GM12878 (cell line): ENCODE measurements at regions not wholly inside any gene's neighbourhood (a gene's known extent, or its start where the extent isn't known, plus 50 kb on each side); places are given as distances from the start of the nearest gene placed in this dataset.

Experiments used
- ATAC-seq: fragments of 200-7000 bp; cut with Tn5 transposase; 3 replicates; pipeline ENCODE4 v1.9.1; 2020; ENCODE audit warnings: mild to moderate bottlenecking, moderate library complexity
- BruUV-seq: library from RNA; stranded (reverse); fragments of 400-500 nt; replicated peaks from 2 replicates; lab custom pipeline; 2021; lab: Mats Ljungman, UMichigan
- CTCF ChIA-PET: fragments of 300-600 bp; sonication (Branson Sonifier 250); formaldehyde crosslinking; extraction: SDS; loops from one replicate; lab custom pipeline; 2021; ENCODE audit warnings: inconsistent platforms; lab: Yijun Ruan, JAX
- POLR2A ChIA-PET: fragments of 350-600 bp; formaldehyde crosslinking; extraction: SDS; loops from one replicate; lab custom pipeline; 2021; ENCODE audit warnings: inconsistent platforms; lab: Charles Lee
- RAD21 ChIA-PET: fragments of 300-600 bp; sonication (Branson Sonifier 250); formaldehyde crosslinking; loops from one replicate; lab custom pipeline; 2023; ENCODE audit warnings: antibody characterized with exemption; ENCODE audit not compliant: unreplicated experiment; lab: Charles Lee
- SMC1A ChIA-PET: fragments of 300-600 bp; sonication (Branson Sonifier 250); formaldehyde crosslinking; loops from one replicate; lab custom pipeline; 2023; ENCODE audit not compliant: unreplicated experiment, uncharacterized antibody; lab: Charles Lee
- DNase-seq: peaks from one replicate; pipeline ENCODE4 v3.0.0-alpha.2; 2011; ENCODE audit warnings: low read depth, low spot score
- FAIRE-seq: peaks from 3 replicates; lab custom pipeline; 2011; peaks lifted over from hg19 to GRCh38; lab: Jason Lieb, UNC
- H2AFZ ChIP-seq: 2 replicates; pipeline ENCODE4 v1.6.0; 2011; ENCODE audit warnings: low read depth, low read length, control low read depth; ENCODE audit not compliant: control insufficient read depth
- H3K27ac ChIP-seq: 2 replicates; pipeline ENCODE4 v1.5.1; 2011; ENCODE audit warnings: control low read depth; ENCODE audit not compliant: control insufficient read depth, insufficient read depth
- H3K27me3 ChIP-seq, 2 experiments: replicated peaks in 1 of 2; 2 replicates each; pipeline versions ENCODE4 v1.6.0 to v1.6.1; 2011; ENCODE audit warnings: low read length in 1 of 2; ENCODE audit not compliant: control insufficient read depth in 2 of 2, insufficient read depth in 2 of 2
- H3K36me3 ChIP-seq, 2 experiments: 2 replicates each; pipeline ENCODE4 v1.5.1; 2011; ENCODE audit warnings: low read length in 1 of 2; ENCODE audit not compliant: control insufficient read depth in 2 of 2, insufficient read depth in 2 of 2
- H3K4me1 ChIP-seq: 2 replicates; pipeline ENCODE4 v1.6.1; 2011; ENCODE audit warnings: mild to moderate bottlenecking, low read length, moderate library complexity, mixed read lengths; ENCODE audit not compliant: control insufficient read depth, insufficient read depth
- H3K4me2 ChIP-seq: 2 replicates; pipeline ENCODE4 v1.6.0; 2011; ENCODE audit warnings: control low read depth; ENCODE audit not compliant: control insufficient read depth, insufficient read depth
- H3K4me3 ChIP-seq: fragments of 200-600 bp; sonication (generic); 2 replicates; pipeline ENCODE4 v1.5.1; 2016
- H3K79me2 ChIP-seq: 2 replicates; pipeline ENCODE4 v1.6.0; 2011; ENCODE audit warnings: low read length; ENCODE audit not compliant: control insufficient read depth, insufficient read depth
- H3K9ac ChIP-seq: 2 replicates; pipeline ENCODE4 v1.8.0; 2011; ENCODE audit warnings: low read length, control low read depth, mixed read lengths; ENCODE audit not compliant: control insufficient read depth, insufficient read depth
- H3K9me3 ChIP-seq: replicated peaks from 3 replicates; pipeline ENCODE4 v1.5.1; 2011; ENCODE audit warnings: mild to moderate bottlenecking, low read length; ENCODE audit not compliant: control insufficient read depth, insufficient read depth
- H4K20me1 ChIP-seq: 2 replicates; pipeline ENCODE4 v1.6.0; 2011; ENCODE audit not compliant: control insufficient read depth, insufficient read depth
- CBFB ChIP-seq: IDR thresholded peaks from 2 replicates; pipeline ENCODE4 v1.6.1; 2016; ENCODE audit warnings: antibody characterized with exemption, low read depth
- FOS ChIP-seq: IDR thresholded peaks from 3 replicates; pipeline ENCODE4 v1.6.1; 2011; ENCODE audit warnings: borderline replicate concordance; ENCODE audit not compliant: insufficient read length; ENCODE audit errors: extremely low read depth
- FOXK2 ChIP-seq: fragments of 450-650 bp; IDR thresholded peaks from 2 replicates; pipeline ENCODE4 v1.6.1; 2017; ENCODE audit warnings: mild to moderate bottlenecking, moderate library complexity
- HDAC6 ChIP-seq: fragments of 200-600 bp; sonication (generic); IDR thresholded peaks from one replicate; pipeline ENCODE4 v1.8.0; 2017; ENCODE audit warnings: antibody characterized with exemption; ENCODE audit not compliant: unreplicated experiment
- IKZF1 ChIP-seq: fragments of 450-650 bp; conservative IDR thresholded peaks from 2 replicates; pipeline ENCODE4 v1.6.1; 2017; ENCODE audit warnings: antibody characterized with exemption, mild to moderate bottlenecking
- IKZF2 ChIP-seq, 2 experiments: fragments of 450-650 bp; IDR thresholded peaks; 2 replicates each; pipeline ENCODE4 v1.6.1; 2017; ENCODE audit warnings: mild to moderate bottlenecking in 2 of 2, moderate library complexity in 2 of 2
- MEF2B ChIP-seq: fragments of 450-650 bp; IDR thresholded peaks from 2 replicates; pipeline ENCODE4 v1.6.1; 2018; ENCODE audit warnings: mild to moderate bottlenecking, moderate library complexity; ENCODE audit not compliant: partially characterized antibody, poor library complexity, severe bottlenecking
- NR2C1 ChIP-seq: fragments of 450-650 bp; IDR thresholded peaks from 2 replicates; pipeline ENCODE4 v1.6.1; 2017; ENCODE audit warnings: antibody characterized with exemption, mild to moderate bottlenecking, moderate library complexity
- POLR2AphosphoS2 ChIP-seq: IDR thresholded peaks from 2 replicates; pipeline ENCODE4 v1.6.1; 2011; ENCODE audit warnings: low read depth, mild to moderate bottlenecking, low read length, improper control_type of control experiment, moderate library complexity
- RAD21 ChIP-seq: IDR thresholded peaks from 2 replicates; pipeline ENCODE4 v1.6.1; 2011; ENCODE audit warnings: mild to moderate bottlenecking, low read depth, low read length, moderate library complexity; ENCODE audit not compliant: insufficient read depth
- RAD51 ChIP-seq: fragments of 450-650 bp; IDR thresholded peaks from 2 replicates; pipeline ENCODE4 v1.6.1; 2016; ENCODE audit warnings: moderate library complexity, mild to moderate bottlenecking, inconsistent platforms
- SMARCA5 ChIP-seq: fragments of 450-650 bp; IDR thresholded peaks from 2 replicates; pipeline ENCODE4 v1.6.1; 2017; ENCODE audit warnings: mild to moderate bottlenecking
- SMC3 ChIP-seq: IDR thresholded peaks from 2 replicates; pipeline ENCODE4 v1.6.1; 2011; ENCODE audit warnings: low read length, improper control_type of control experiment, borderline replicate concordance
- SP1 ChIP-seq: IDR thresholded peaks from one replicate; pipeline ENCODE4 v1.6.1; 2011; ENCODE audit warnings: low read depth, low read length
- ZNF384 ChIP-seq: IDR thresholded peaks from 2 replicates; pipeline ENCODE4 v1.6.1; 2012; ENCODE audit warnings: low read depth, mild to moderate bottlenecking, low read length, improper control_type of control experiment, borderline replicate concordance
- ZNF592 ChIP-seq: fragments of 450-650 bp; IDR thresholded peaks from 2 replicates; pipeline ENCODE4 v1.6.1; 2017; ENCODE audit warnings: mild to moderate bottlenecking, moderate library complexity
- WGBS: methylation state at CpG from one replicate; pipeline ENCODE4 v1.1.6; 2016; ENCODE audit warnings: low lambda C conversion rate; ENCODE audit not compliant: insufficient replicate concordance, insufficient coverage; ENCODE audit errors: missing lambda C conversion rate; 5-methylcytosine and 5-hydroxymethylcytosine counted together
- in situ Hi-C: fragments of 300-500 bp; cut with MboI; formaldehyde crosslinking; loops from 9 replicates; pipeline ENCODE4 v1.14.3; 2018; ENCODE audit warnings: mixed read lengths
- intact Hi-C: fragments of 100-400 bp; cut with micrococcal nuclease; formaldehyde crosslinking; loops from one replicate; pipeline ENCODE4 v1.14.2; 2022; ENCODE audit not compliant: unreplicated experiment

DNA sequence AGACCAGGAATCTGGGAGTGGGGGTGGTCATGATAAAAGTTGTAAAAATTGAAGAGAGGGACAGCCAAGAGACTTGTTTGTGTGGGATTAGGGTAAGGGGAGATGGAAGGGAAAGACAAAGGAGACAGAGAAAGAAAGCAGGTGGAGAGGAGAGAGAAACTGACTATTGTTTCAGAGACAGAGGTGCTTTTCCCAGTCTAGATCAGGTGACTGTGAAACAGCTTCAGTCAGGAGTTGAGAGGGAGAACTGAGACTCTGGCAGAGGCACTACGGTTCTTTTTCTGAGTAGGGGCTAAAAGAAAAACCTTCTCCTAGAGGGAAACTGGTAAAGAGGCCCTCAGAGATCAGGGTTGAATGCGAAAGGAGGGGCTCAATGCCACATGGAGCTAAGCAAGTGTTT is 106.4 kb downstream of the KDR start:
- Histone ChIP-seq H4K20me1 (no peaks in the 10 kb centered on the region), H3K79me2 (no peaks in the 10 kb centered on the region), H3K36me3 (no peaks in the 10 kb centered on the region), H3K27ac (no peak overlapping the region), H2AFZ (no peak overlapping the region), H3K9me3 (no peaks in the 10 kb centered on the region), H3K9ac (no peak overlapping the region), H3K27me3 (no peaks in the 10 kb centered on the region), H3K4me2 (no peak overlapping the region), H3K4me3 (no peak overlapping the region), H3K4me1 (no peaks in the 10 kb centered on the region; the same call in 1 of the 2 replicates)
- ATAC-seq (peak; percentile 54), FAIRE-seq (no peak), DNase-seq (no peak)
- ChIA-PET CTCF (no interaction called here), RAD21 (interaction anchor here (0.9 kb wide), 1 partner anchor 11 kb away, joined by 3 read pairs; no protein-coding TSS in a partner anchor), POLR2A (no interaction called here), SMC1A (interaction anchor here (1.3 kb wide), 2 partner anchors 10 kb away, joined by 3 read pairs; no protein-coding TSS in a partner anchor)
- intact Hi-C loops (no loop called here), in situ Hi-C loops (no loop called here)
- TF ChIP-seq IKZF1 (0 out of 2 replicates have a peak, but pooled peaks have one; percentile 29), CBFB (no peak), IKZF2 (IDR thresholded peaks at IDR 0.05) (peak in 1 of 2 experiments; percentile 32; a peak in 1 of 4 replicates), RAD51 (peak; percentile 42; the same call in 1 of the 2 replicates), HDAC6 (no peak)
- no TSS peak for BruUV-seq
- 19% methylated on average over 2 of the region's 2 CpGs for WGBS

DNA sequence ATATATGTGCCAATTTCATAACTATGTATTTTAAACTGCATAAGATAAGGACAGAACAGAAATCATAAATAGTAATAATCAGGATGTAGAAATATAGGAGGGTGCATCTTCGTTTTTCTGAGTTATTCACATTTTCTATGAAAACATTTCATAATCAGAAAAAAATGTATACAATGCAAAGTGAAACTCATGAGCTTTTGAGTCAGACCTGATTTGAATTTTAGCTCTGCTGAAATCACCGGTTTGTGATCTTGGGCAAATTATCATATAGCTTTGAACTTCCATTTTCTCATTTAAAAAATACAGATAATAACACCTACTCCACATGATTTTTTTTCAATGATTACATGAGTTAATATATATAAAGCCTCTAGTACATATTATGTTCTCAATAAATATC is 106.9 kb downstream of the KDR start:
- ATAC-seq (no peak), FAIRE-seq (no peak), DNase-seq (no peak)
- Histone ChIP-seq H3K79me2 (no peaks in the 10 kb centered on the region), H3K27me3 (no peaks in the 10 kb centered on the region), H3K9me3 (no peaks in the 10 kb centered on the region), H4K20me1 (no peaks in the 10 kb centered on the region), H3K36me3 (no peaks in the 10 kb centered on the region), H2AFZ (no peak overlapping the region), H3K4me1 (no peaks in the 10 kb centered on the region; the same call in 1 of the 2 replicates), H3K9ac (no peak overlapping the region), H3K4me2 (no peak overlapping the region), H3K27ac (no peak overlapping the region), H3K4me3 (no peak overlapping the region)
- 2% methylated on average over 2 of the region's 2 CpGs for WGBS
- intact Hi-C loops (no loop called here), in situ Hi-C loops (no loop called here)
- ChIA-PET RAD21 (interaction anchor here (0.9 kb wide), 1 partner anchor 11 kb away, joined by 3 read pairs; no protein-coding TSS in a partner anchor), POLR2A (no interaction called here), SMC1A (interaction anchor here (1.3 kb wide), 2 partner anchors 10 kb away, joined by 3 read pairs; no protein-coding TSS in a partner anchor), CTCF (interaction anchor here (0.5 kb wide), 1 partner anchor 13 kb away, joined by 3 read pairs; no protein-coding TSS in a partner anchor)
- no TSS peak for BruUV-seq
- TF ChIP-seq NR2C1 = no peak
- no peak for TF ChIP-seq FOXK2
- TF ChIP-seq ZNF384 = no peak
- TF ChIP-seq SMC3 = no peak
- TF ChIP-seq SMARCA5 = no peak
- no peak for TF ChIP-seq MEF2B
- no peak for TF ChIP-seq ZNF592
- TF ChIP-seq RAD21 = no peak
- no peak for TF ChIP-seq SP1
- no peak for TF ChIP-seq FOS
- no peak for TF ChIP-seq POLR2AphosphoS2
